ENCODE measurements at regions not wholly inside any gene's neighbourhood (a gene's known extent, or its start where the extent isn't known, plus 50 kb on each side); places are given as distances from the start of the nearest gene placed in this dataset.

GRCh38 chr2:172232708-172233396, 130.2 kb upstream of the DLX2 start:
- no peak overlapping the region for H3K4me2 ChIP-seq
- no peaks in the 10 kb centered on the region for H3F3A ChIP-seq (replicated peaks; ENCODE audit: insufficient read depth)
- no peaks in the 10 kb centered on the region for H3K36me3 ChIP-seq (replicated peaks in 1 of 2; ENCODE audit: control insufficient read depth in 1 of 2, insufficient read depth in 2 of 2, low read length in 1 of 2)
- POLR2A ChIA-PET = no interaction called here
- no peak overlapping the region for H2AFZ ChIP-seq (ENCODE audit: low read depth)
- peak overlapping the region in 1 of 2 experiments; percentile 38; a peak in 2 of 4 replicates for H3K27ac ChIP-seq (ENCODE audit: low read depth in 2 of 2, low read length in 1 of 2)
- no peak for DNase-seq
- H3K27me3 ChIP-seq (ENCODE audit: insufficient read depth) = no peaks in the 10 kb centered on the region
- TF ChIP-seq TAF1 (IDR thresholded peaks at IDR 0.05; ENCODE audit: borderline replicate concordance, low read depth, low read length) (no peak), JUND (IDR thresholded peaks at IDR 0.05) (no peak), SMC3 (IDR thresholded peaks at IDR 0.05; ENCODE audit: low read depth, low read length) (no peak), NRF1 (IDR thresholded peaks at IDR 0.05; ENCODE audit: low read depth, low read length) (no peak), FOXM1 (IDR thresholded peaks at IDR 0.05; ENCODE audit: low read depth) (no peak), USF2 (IDR thresholded peaks at IDR 0.05; ENCODE audit: borderline replicate concordance, low read depth, low read length) (no peak), GABPA (IDR thresholded peaks at IDR 0.05; ENCODE audit: low read depth) (no peak), TEAD4 (IDR thresholded peaks at IDR 0.05; ENCODE audit: borderline replicate concordance, insufficient read depth) (no peak), RXRA (IDR thresholded peaks at IDR 0.05; ENCODE audit: borderline replicate concordance, low read depth) (no peak), RFX5 (IDR thresholded peaks at IDR 0.05; ENCODE audit: low read length) (no peak)
- no peaks in the 10 kb centered on the region for H4K20me1 ChIP-seq (ENCODE audit: insufficient read depth)
- H3K79me2 ChIP-seq (ENCODE audit: insufficient read depth) = no peaks in the 10 kb centered on the region
- H3K9me2 ChIP-seq = no peaks in the 10 kb centered on the region
- no peak overlapping the region for H3K4me3 ChIP-seq (ENCODE audit: low read depth in 2 of 2, low read length in 1 of 2)
- H3K9me3 ChIP-seq = no peaks in the 10 kb centered on the region
- peaks cover 7 to 22% of the 10 kb centered on the region in 2 experiments for H3K4me1 ChIP-seq (ENCODE audit: control insufficient read depth in 1 of 2, insufficient read depth in 2 of 2, low read depth in 1 of 2, low read length in 1 of 2)
- H3K9ac ChIP-seq = no peak overlapping the region
- CTCF ChIA-PET = interaction anchor here (0.8 to 2.8 kb wide), 3 partner anchors 9 to 229 kb away, joined by 3 to 16 read pairs (median 3); no protein-coding TSS in a partner anchor
- 87% methylated on average over 5 of the region's 9 CpGs for WGBS (ENCODE audit: low lambda C conversion rate)

DNA sequence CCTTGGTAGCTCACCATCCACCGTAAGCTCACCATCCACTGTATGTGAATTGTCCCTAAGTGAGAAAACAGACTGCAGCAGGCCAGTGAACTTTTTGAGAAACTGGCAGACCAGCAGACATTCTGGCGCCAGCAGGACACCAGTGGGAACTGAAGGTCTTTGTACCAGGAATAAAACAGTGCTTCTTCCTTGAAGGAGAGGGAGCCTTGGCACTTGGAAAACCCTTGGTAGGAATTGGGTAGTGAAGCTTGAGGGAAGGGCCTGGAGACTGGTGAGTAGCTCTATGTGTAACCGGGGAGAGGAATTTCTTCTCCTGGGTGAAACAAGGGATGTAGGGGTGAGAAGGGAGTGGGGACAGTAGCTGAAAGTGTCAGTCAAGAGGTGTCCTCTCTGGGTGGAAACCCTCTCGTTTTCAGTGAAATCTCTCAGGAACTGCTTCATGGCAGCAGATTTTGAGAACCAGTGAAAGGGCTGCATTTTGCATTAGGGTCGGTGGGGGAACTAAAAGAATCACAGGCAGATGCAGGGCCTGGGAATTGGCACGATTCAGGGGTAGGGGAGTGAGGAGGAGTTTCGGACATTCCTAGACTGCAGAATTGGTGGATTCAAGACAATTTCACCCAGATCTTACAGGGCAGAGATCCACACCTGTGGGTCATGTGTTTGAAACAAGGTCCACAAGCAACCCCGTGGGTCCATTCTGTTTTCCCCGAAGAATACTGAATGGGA, 131.5 kb upstream of the DLX2 start:
- ChIA-PET POLR2A (no interaction called here), CTCF (interaction anchor here (0.8 to 2.8 kb wide), 6 partner anchors 10 to 231 kb away, joined by 3 to 16 read pairs (median 4); no protein-coding TSS in a partner anchor)
- Histone ChIP-seq H3K79me2 (ENCODE audit: insufficient read depth) (no peaks in the 10 kb centered on the region), H3K36me3 (replicated peaks in 1 of 2; ENCODE audit: control insufficient read depth in 1 of 2, insufficient read depth in 2 of 2, low read length in 1 of 2) (no peaks in the 10 kb centered on the region), H3K27me3 (ENCODE audit: insufficient read depth) (no peaks in the 10 kb centered on the region), H3K9ac (no peak overlapping the region), H3K4me1 (ENCODE audit: control insufficient read depth in 1 of 2, insufficient read depth in 2 of 2, low read depth in 1 of 2, low read length in 1 of 2) (peaks cover 7 to 22% of the 10 kb centered on the region in 2 experiments), H4K20me1 (ENCODE audit: insufficient read depth) (no peaks in the 10 kb centered on the region), H3K4me3 (ENCODE audit: low read depth in 2 of 2, low read length in 1 of 2) (peak overlapping the region in 1 of 2 experiments; percentile 42; a peak in 1 of 4 replicates), H3F3A (replicated peaks; ENCODE audit: insufficient read depth) (no peaks in the 10 kb centered on the region), H3K27ac (ENCODE audit: low read depth in 2 of 2, low read length in 1 of 2) (no peak overlapping the region), H2AFZ (ENCODE audit: low read depth) (peak overlapping the region; percentile 13; the same call in 1 of the 2 replicates), H3K9me2 (no peaks in the 10 kb centered on the region), H3K9me3 (no peaks in the 10 kb centered on the region), H3K4me2 (0 out of 2 replicates have a peak overlapping the region, but pooled peaks have one; percentile 79)
- 91% methylated on average over 8 of the region's 9 CpGs for WGBS (ENCODE audit: low lambda C conversion rate)
- TF ChIP-seq FOSL2 (IDR thresholded peaks at IDR 0.05; ENCODE audit: borderline replicate concordance, low read depth) = no peak
- no peak for TF ChIP-seq GABPA (IDR thresholded peaks at IDR 0.05; ENCODE audit: low read depth)
- TF ChIP-seq TAF1 (IDR thresholded peaks at IDR 0.05; ENCODE audit: borderline replicate concordance, low read depth, low read length) = no peak
- no peak for TF ChIP-seq RCOR1 (IDR thresholded peaks at IDR 0.05; ENCODE audit: low read length)
- TF ChIP-seq GATA2 (CRISPR knock-in tag; IDR thresholded peaks at IDR 0.05) = no peak
- TF ChIP-seq, protein P1, sequence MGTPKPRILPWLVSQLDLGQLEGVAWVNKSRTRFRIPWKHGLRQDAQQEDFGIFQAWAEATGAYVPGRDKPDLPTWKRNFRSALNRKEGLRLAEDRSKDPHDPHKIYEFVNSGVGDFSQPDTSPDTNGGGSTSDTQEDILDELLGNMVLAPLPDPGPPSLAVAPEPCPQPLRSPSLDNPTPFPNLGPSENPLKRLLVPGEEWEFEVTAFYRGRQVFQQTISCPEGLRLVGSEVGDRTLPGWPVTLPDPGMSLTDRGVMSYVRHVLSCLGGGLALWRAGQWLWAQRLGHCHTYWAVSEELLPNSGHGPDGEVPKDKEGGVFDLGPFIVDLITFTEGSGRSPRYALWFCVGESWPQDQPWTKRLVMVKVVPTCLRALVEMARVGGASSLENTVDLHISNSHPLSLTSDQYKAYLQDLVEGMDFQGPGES (IDR thresholded peaks at IDR 0.05; ENCODE audit: low read depth, low read length) = no peak
- TF ChIP-seq, protein P2, sequence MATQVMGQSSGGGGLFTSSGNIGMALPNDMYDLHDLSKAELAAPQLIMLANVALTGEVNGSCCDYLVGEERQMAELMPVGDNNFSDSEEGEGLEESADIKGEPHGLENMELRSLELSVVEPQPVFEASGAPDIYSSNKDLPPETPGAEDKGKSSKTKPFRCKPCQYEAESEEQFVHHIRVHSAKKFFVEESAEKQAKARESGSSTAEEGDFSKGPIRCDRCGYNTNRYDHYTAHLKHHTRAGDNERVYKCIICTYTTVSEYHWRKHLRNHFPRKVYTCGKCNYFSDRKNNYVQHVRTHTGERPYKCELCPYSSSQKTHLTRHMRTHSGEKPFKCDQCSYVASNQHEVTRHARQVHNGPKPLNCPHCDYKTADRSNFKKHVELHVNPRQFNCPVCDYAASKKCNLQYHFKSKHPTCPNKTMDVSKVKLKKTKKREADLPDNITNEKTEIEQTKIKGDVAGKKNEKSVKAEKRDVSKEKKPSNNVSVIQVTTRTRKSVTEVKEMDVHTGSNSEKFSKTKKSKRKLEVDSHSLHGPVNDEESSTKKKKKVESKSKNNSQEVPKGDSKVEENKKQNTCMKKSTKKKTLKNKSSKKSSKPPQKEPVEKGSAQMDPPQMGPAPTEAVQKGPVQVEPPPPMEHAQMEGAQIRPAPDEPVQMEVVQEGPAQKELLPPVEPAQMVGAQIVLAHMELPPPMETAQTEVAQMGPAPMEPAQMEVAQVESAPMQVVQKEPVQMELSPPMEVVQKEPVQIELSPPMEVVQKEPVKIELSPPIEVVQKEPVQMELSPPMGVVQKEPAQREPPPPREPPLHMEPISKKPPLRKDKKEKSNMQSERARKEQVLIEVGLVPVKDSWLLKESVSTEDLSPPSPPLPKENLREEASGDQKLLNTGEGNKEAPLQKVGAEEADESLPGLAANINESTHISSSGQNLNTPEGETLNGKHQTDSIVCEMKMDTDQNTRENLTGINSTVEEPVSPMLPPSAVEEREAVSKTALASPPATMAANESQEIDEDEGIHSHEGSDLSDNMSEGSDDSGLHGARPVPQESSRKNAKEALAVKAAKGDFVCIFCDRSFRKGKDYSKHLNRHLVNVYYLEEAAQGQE (IDR thresholded peaks at IDR 0.05; ENCODE audit: low read depth, low read length) = no peak
- DNase-seq = no peak
